ENCODE measurements at regions not wholly inside any gene's neighbourhood (a gene's known extent, or its start where the extent isn't known, plus 50 kb on each side); places are given as distances from the start of the nearest gene placed in this dataset.

DNA sequence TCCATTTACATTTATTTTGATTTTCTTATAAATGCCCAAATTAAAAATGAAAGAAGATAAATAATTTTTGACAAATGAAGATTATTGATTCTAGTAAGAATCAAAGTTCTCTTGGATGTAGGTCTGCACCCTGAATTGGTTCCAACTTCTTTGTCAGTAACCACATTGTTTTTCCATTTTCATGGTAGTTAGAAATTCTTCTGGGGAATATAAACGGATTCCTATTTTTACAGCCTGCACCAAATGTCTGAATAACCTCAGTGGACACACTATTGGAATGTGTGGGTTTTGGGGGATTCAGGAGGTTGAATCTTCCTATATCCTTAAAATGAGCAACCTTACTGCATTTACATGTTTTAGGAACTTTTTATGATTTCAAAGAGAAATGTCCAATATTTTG, 1085.3 kb upstream of the MAP3K7 start:
- Histone ChIP-seq H3K4me3 (no peak overlapping the region), H3K36me3 (ENCODE audit: low read depth) (no peaks in the 10 kb centered on the region), H3K9me3 (no peaks in the 10 kb centered on the region), H3K4me1 (ENCODE audit: low read depth) (no peaks in the 10 kb centered on the region)
- intact Hi-C loops (cut with DNase I, micrococcal nuclease), result no loop called here
- ATAC-seq (no peak), DNase-seq (no peak)
- TF ChIP-seq, protein P1, sequence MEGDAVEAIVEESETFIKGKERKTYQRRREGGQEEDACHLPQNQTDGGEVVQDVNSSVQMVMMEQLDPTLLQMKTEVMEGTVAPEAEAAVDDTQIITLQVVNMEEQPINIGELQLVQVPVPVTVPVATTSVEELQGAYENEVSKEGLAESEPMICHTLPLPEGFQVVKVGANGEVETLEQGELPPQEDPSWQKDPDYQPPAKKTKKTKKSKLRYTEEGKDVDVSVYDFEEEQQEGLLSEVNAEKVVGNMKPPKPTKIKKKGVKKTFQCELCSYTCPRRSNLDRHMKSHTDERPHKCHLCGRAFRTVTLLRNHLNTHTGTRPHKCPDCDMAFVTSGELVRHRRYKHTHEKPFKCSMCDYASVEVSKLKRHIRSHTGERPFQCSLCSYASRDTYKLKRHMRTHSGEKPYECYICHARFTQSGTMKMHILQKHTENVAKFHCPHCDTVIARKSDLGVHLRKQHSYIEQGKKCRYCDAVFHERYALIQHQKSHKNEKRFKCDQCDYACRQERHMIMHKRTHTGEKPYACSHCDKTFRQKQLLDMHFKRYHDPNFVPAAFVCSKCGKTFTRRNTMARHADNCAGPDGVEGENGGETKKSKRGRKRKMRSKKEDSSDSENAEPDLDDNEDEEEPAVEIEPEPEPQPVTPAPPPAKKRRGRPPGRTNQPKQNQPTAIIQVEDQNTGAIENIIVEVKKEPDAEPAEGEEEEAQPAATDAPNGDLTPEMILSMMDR (IDR thresholded peaks at IDR 0.05), result no peak

DNA sequence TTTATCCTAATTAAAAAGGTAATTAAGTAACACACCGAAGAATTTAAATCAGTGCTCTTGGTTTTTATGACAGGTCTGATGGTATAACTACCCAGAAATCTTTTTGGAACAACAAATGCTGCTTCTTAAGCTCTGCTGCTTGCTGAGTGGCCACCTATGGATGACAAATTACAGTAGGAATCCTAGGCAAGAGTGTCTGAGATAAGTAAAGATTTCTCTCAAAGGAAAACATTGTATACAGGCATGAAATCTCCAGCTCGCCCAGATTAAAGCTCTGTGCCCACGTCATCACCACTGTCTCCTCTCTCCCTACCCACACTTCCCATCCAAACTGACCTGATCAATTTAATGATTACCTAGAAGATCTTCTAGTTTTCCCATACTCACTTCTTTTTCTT, 1083.0 kb upstream of the MAP3K7 start:
- DNase-seq (no peak), ATAC-seq (no peak)
- Histone ChIP-seq H3K4me1 (ENCODE audit: low read depth) (no peaks in the 10 kb centered on the region), H3K36me3 (ENCODE audit: low read depth) (no peaks in the 10 kb centered on the region), H3K9me3 (no peaks in the 10 kb centered on the region), H3K4me3 (no peak overlapping the region)
- intact Hi-C loops (cut with DNase I, micrococcal nuclease), result no loop called here
- TF ChIP-seq, protein P1 (IDR thresholded peaks at IDR 0.05), result no peak

DNA sequence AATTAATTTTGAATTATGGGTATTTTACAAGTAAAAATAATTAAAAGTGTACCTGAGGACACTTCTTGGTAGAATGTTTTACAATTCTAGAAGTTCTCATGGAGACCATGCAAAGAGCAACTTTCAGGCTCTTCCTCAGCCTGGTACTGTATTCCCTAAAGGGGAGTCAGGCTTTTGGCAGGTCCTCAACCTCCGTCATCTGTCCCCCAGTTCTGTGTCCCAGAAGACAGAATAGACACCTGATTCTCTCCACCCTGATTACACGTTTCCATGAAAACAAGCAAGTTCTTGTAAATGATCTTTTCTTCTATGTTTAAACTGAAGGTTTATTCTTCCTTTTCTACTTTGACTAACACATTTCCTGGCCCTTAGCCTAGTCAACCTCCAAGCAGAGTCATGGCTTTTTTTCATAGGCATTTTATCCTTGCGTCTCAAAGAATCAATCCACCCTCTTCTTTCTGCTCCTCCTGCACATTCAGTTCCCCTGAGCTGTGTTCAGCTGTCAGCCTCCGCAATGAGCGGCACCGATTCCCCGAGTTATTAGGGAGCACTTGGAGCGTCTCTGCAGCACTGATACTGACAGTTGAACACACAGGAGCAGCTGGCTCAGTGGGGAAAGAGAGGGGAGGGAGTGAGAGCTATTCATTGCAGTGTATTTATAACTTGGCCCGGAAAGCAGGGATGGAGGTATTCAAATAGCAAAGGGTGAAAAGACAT, 1082.4 kb upstream of the MAP3K7 start:
- TF ChIP-seq, protein P1 (IDR thresholded peaks at IDR 0.05), result no peak
- DNase-seq (no peak), ATAC-seq (no peak)
- Histone ChIP-seq H3K4me1 (ENCODE audit: low read depth) (no peaks in the 10 kb centered on the region), H3K4me3 (no peak overlapping the region), H3K36me3 (ENCODE audit: low read depth) (no peaks in the 10 kb centered on the region), H3K9me3 (no peaks in the 10 kb centered on the region)
- intact Hi-C loops (cut with DNase I, micrococcal nuclease), result no loop called here

DNA sequence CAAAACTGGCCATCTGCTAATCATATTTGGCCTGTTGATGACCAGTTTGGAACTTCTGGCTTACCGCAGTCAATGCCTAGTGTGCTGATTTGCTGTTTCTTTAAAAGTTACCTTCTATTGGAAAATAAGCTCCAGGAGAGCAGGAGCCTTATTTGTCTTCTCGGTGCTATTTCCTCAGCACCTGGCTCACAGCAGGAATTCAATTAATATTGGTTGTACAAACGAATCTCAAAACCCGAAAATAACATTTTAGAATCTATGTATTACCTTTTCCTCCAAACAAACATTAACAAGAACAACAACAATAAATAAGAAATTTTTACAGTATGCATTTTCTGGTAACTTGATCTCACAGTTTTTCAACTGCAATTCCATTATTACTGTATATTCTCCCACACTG, 1080.7 kb upstream of the MAP3K7 start:
- H3K4me3 ChIP-seq, result no peak overlapping the region
- ATAC-seq (no peak), DNase-seq (no peak)
- TF ChIP-seq, protein P1 (IDR thresholded peaks at IDR 0.05), result no peak
- no peaks in the 10 kb centered on the region for H3K9me3 ChIP-seq
- intact Hi-C loops (cut with DNase I, micrococcal nuclease), result no loop called here
- no peaks in the 10 kb centered on the region for H3K36me3 ChIP-seq (ENCODE audit: low read depth)
- H3K4me1 ChIP-seq (ENCODE audit: low read depth), result no peaks in the 10 kb centered on the region

DNA sequence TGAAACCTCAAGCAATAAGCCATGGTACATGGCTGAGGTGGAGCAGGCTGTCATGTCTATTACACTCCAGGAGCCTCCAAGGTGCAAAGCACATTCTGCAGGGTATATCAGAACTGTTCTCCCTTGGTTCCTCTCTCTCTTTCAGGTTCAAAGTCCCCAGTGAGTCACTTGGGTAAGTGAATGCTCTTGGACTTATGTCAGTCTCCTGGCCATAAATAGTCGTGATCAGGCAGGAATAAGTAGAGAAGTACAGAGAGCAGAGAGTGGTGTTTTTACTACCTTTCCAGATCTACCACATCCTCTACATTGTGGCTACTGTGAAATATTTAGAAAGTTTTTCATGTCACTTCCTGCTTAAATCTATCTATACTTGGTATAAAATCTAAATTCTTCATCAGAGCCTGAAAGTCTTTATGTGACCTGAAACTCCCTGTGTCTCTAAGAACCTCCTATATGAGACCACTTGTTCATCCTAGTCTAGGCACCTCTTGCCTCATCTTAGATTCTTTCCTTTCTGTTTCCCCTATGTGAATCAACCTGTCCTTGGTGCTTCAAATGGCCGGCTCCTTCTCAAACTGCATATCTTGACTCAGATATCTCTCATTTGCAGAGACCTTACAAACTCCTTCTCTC, 1077.6 kb upstream of the MAP3K7 start:
- TF ChIP-seq, protein P1 (IDR thresholded peaks at IDR 0.05), result no peak

More for the DNA sequence above, 1077.6 kb upstream of the MAP3K7 start:
- ATAC-seq (no peak), DNase-seq (no peak)
- Histone ChIP-seq H3K4me3 (no peak overlapping the region), H3K9me3 (no peaks in the 10 kb centered on the region), H3K4me1 (ENCODE audit: low read depth) (no peaks in the 10 kb centered on the region), H3K36me3 (ENCODE audit: low read depth) (no peaks in the 10 kb centered on the region)
- intact Hi-C loops (cut with DNase I, micrococcal nuclease), result no loop called here
